H9 (cell line): ENCODE measurements at regions not wholly inside any gene's neighbourhood (a gene's known extent, or its start where the extent isn't known, plus 50 kb on each side); places are given as distances from the start of the nearest gene placed in this dataset.

Experiments
- DNase-seq: peaks from one replicate; pipeline ENCODE4 v3.0.0-alpha.2; 2017
- H2AFZ ChIP-seq: one replicate; pipeline ENCODE4 v1.6.1; 2013; ENCODE audit warnings: mild to moderate bottlenecking, low read length, control low read depth, moderate library complexity
- H2AK5ac ChIP-seq: 2 replicates; pipeline ENCODE4 v1.6.1; 2013; ENCODE audit warnings: low read length, control low read depth, mixed read lengths; ENCODE audit not compliant: insufficient read length
- H2BK120ac ChIP-seq: one replicate; pipeline ENCODE4 v1.6.1; 2013; ENCODE audit warnings: low read depth, mild to moderate bottlenecking, low read length, control low read depth, inconsistent platforms; ENCODE audit not compliant: poor library complexity, severe bottlenecking
- H2BK12ac ChIP-seq: 2 replicates; pipeline ENCODE4 v1.6.1; 2013; ENCODE audit warnings: low read length, control low read depth, mixed read lengths, low read depth; ENCODE audit not compliant: insufficient read length
- H2BK15ac ChIP-seq: 2 replicates; pipeline ENCODE4 v1.6.1; 2013; ENCODE audit warnings: low read depth, low read length, control low read depth
- H2BK20ac ChIP-seq: one replicate; pipeline ENCODE4 v1.6.1; 2013; ENCODE audit warnings: low read depth, mild to moderate bottlenecking, low read length, control low read depth, inconsistent platforms; ENCODE audit not compliant: poor library complexity, severe bottlenecking
- H2BK5ac ChIP-seq: 2 replicates; pipeline ENCODE4 v1.6.1; 2013; ENCODE audit warnings: low read length, control low read depth, mixed read lengths; ENCODE audit not compliant: insufficient read length
- H3K14ac ChIP-seq: 2 replicates; pipeline ENCODE4 v1.6.1; 2013; ENCODE audit warnings: low read length, control low read depth; ENCODE audit not compliant: insufficient read depth
- H3K18ac ChIP-seq: 2 replicates; pipeline ENCODE4 v1.6.1; 2013; ENCODE audit warnings: low read depth, mild to moderate bottlenecking, mixed read lengths, low read length, control low read depth; ENCODE audit not compliant: insufficient read length
- H3K23ac ChIP-seq: 2 replicates; pipeline ENCODE4 v1.6.1; 2013; ENCODE audit warnings: low read length, control low read depth, mixed read lengths, low read depth; ENCODE audit not compliant: insufficient read length
- H3K23me2 ChIP-seq: 2 replicates; pipeline ENCODE4 v1.6.1; 2013; ENCODE audit warnings: low read depth, mild to moderate bottlenecking, mixed read lengths, low read length, control low read depth; ENCODE audit not compliant: insufficient read length, poor library complexity, severe bottlenecking
- H3K27ac ChIP-seq: 2 replicates; pipeline ENCODE4 v1.5.1; 2013; ENCODE audit warnings: low read length, control low read depth, mixed read lengths, low read depth; ENCODE audit not compliant: insufficient read length
- H3K27me3 ChIP-seq: 2 replicates; pipeline ENCODE4 v1.6.1; 2013; ENCODE audit warnings: low read length, control low read depth, inconsistent platforms; ENCODE audit not compliant: insufficient read depth
- H3K4ac ChIP-seq: 2 replicates; pipeline ENCODE4 v1.6.1; 2013; ENCODE audit warnings: low read depth, mild to moderate bottlenecking, control low read depth, inconsistent platforms, low read length, moderate library complexity
- H3K4me1 ChIP-seq: 2 replicates; pipeline ENCODE4 v1.6.1; 2013; ENCODE audit warnings: low read length, control low read depth, inconsistent platforms; ENCODE audit not compliant: insufficient read depth
- H3K4me2 ChIP-seq: 2 replicates; pipeline ENCODE4 v1.6.1; 2013; ENCODE audit warnings: low read length, control low read depth, mixed read lengths; ENCODE audit not compliant: insufficient read length, insufficient read depth
- H3K56ac ChIP-seq: 2 replicates; pipeline ENCODE4 v1.6.1; 2013; ENCODE audit warnings: low read depth, mild to moderate bottlenecking, mixed read lengths, low read length, control low read depth; ENCODE audit not compliant: insufficient read length
- H3K79me1 ChIP-seq: 2 replicates; pipeline ENCODE4 v1.6.1; 2013; ENCODE audit warnings: low read depth, mild to moderate bottlenecking, moderate library complexity, low read length, control low read depth, inconsistent platforms; ENCODE audit not compliant: insufficient read depth, poor library complexity, severe bottlenecking
- H3K79me2 ChIP-seq: 2 replicates; pipeline ENCODE4 v1.6.1; 2013; ENCODE audit warnings: low read length, control low read depth, inconsistent platforms; ENCODE audit not compliant: insufficient read depth
- H3K9ac ChIP-seq: 2 replicates; pipeline ENCODE4 v1.6.1; 2013; ENCODE audit warnings: low read length, control low read depth, mixed read lengths; ENCODE audit not compliant: insufficient read length; ENCODE audit errors: extremely low read depth
- H3K9me3 ChIP-seq: one replicate; pipeline ENCODE4 v1.6.1; 2013; ENCODE audit warnings: low read depth, low read length, inconsistent platforms; ENCODE audit not compliant: control insufficient read depth
- H3T11ph ChIP-seq: one replicate; pipeline ENCODE4 v1.6.1; 2013; ENCODE audit warnings: mild to moderate bottlenecking, low read length, control low read depth, inconsistent platforms
- H4K20me1 ChIP-seq: one replicate; pipeline ENCODE4 v1.6.1; 2013; ENCODE audit not compliant: control insufficient read depth, insufficient read length, insufficient read depth
- H4K5ac ChIP-seq: 2 replicates; pipeline ENCODE4 v1.6.1; 2013; ENCODE audit warnings: low read depth, mild to moderate bottlenecking, mixed read lengths, low read length, control low read depth; ENCODE audit not compliant: insufficient read length
- H4K8ac ChIP-seq: replicated peaks from 2 replicates; pipeline ENCODE4 v1.6.1; 2013; ENCODE audit warnings: low read length, control low read depth, mixed read lengths, low read depth; ENCODE audit not compliant: insufficient read length
- H4K91ac ChIP-seq: 2 replicates; pipeline ENCODE4 v1.6.1; 2013; ENCODE audit warnings: low read depth, mild to moderate bottlenecking, moderate library complexity, mixed read lengths, low read length, control low read depth; ENCODE audit not compliant: insufficient read length
- H3K27ac Mint-ChIP-seq, 3 experiments: 2 replicates in 2 of 3; 3 replicates in 1 of 3; pipeline ENCODE4 v1.8.0; 2020 to 2021; ENCODE audit warnings: mixed read lengths in 3 of 3, mild to moderate bottlenecking in 1 of 3, moderate library complexity in 1 of 3
- H3K27me3 Mint-ChIP-seq: 2 replicates; pipeline ENCODE4 v1.8.0; 2021; ENCODE audit warnings: low read depth, mild to moderate bottlenecking, moderate library complexity, mixed read lengths
- H3K36me3 Mint-ChIP-seq, 3 experiments: 2 replicates in 2 of 3; 3 replicates in 1 of 3; pipeline ENCODE4 v1.8.0; 2020 to 2021; ENCODE audit warnings: low read depth in 3 of 3, mixed read lengths in 3 of 3; ENCODE audit not compliant: insufficient read depth in 1 of 3
- H3K4me1 Mint-ChIP-seq, 2 experiments: 2 replicates each; pipeline ENCODE4 v1.8.0; 2020; ENCODE audit warnings: mixed read lengths in 2 of 2
- H3K4me3 Mint-ChIP-seq, 2 experiments: 2 replicates in 1 of 2; 3 replicates in 1 of 2; pipeline ENCODE4 v1.8.0; 2020 to 2021; ENCODE audit warnings: mild to moderate bottlenecking in 2 of 2, mixed read lengths in 2 of 2, moderate library complexity in 1 of 2
- H3K9me3 Mint-ChIP-seq, 2 experiments: 2 replicates in 1 of 2; 3 replicates in 1 of 2; pipeline ENCODE4 v1.8.0; 2020; ENCODE audit warnings: mild to moderate bottlenecking in 2 of 2, mixed read lengths in 2 of 2, moderate library complexity in 1 of 2
- CTCF ChIP-seq: fragments of 200-600 bp; sonication (generic); conservative IDR thresholded peaks from 3 replicates; pipeline ENCODE4 v1.8.0; 2021; ENCODE audit warnings: antibody characterized with exemption, mild to moderate bottlenecking
- WGBS: extraction: QIAGEN DNeasy Blood & Tissue Kit; methylation state at CpG from one replicate; pipeline ENCODE4 v1.1.7; 2013; ENCODE audit warnings: missing lambda C conversion rate, low lambda C conversion rate, mixed read lengths; ENCODE audit not compliant: insufficient read length; ENCODE audit errors: extremely low coverage; 5-methylcytosine and 5-hydroxymethylcytosine counted together

GRCh38 chr2:236843161-236843968, 242.3 kb upstream of the COPS8 start:
- H2BK15ac ChIP-seq = no peak overlapping the region
- TF ChIP-seq CTCF = no peak
- H3K27me3 Mint-ChIP-seq = peaks cover 26% of the 10 kb centered on the region
- no peak overlapping the region for H3K27ac ChIP-seq
- H3K79me1 ChIP-seq = no peaks in the 10 kb centered on the region
- no peak overlapping the region for H2BK5ac ChIP-seq
- H3K23ac ChIP-seq = no peak overlapping the region
- H3K79me2 ChIP-seq = no peaks in the 10 kb centered on the region
- H3K4me2 ChIP-seq = no peak overlapping the region
- no peak overlapping the region for H2AFZ ChIP-seq
- no peak overlapping the region for H2BK120ac ChIP-seq
- H3K56ac ChIP-seq = no peak overlapping the region
- no peak overlapping the region for H3T11ph ChIP-seq
- no peaks in the 10 kb centered on the region for H3K23me2 ChIP-seq
- no peak overlapping the region for H3K9ac ChIP-seq
- H2BK20ac ChIP-seq = no peak overlapping the region
- no peak overlapping the region; a peak in 1 of 7 replicates for H3K27ac Mint-ChIP-seq
- no peak overlapping the region for H3K4me3 Mint-ChIP-seq
- no peak overlapping the region for H4K5ac ChIP-seq
- DNase-seq = no peak
- no peak overlapping the region for H2BK12ac ChIP-seq
- no peak overlapping the region for H3K18ac ChIP-seq
- peaks cover 7% of the 10 kb centered on the region; the same call in 1 of the 2 replicates for H3K4me1 ChIP-seq
- H3K14ac ChIP-seq = no peak overlapping the region
- no peak overlapping the region for H4K91ac ChIP-seq
- no peaks in the 10 kb centered on the region; the same call in 1 of the 2 replicates for H3K27me3 ChIP-seq
- no peak overlapping the region for H2AK5ac ChIP-seq
- H4K20me1 ChIP-seq = no peaks in the 10 kb centered on the region
- H3K4me1 Mint-ChIP-seq = peaks cover 30 to 32% of the 10 kb centered on the region in 2 experiments
- no peak overlapping the region for H4K8ac ChIP-seq
- H3K4ac ChIP-seq = no peak overlapping the region
- WGBS = no CpG with 5 or more reads among the region's 11 CpGs
- H3K36me3 Mint-ChIP-seq = peaks cover 8 to 25% (median 13%) of the 10 kb centered on the region in 3 experiments
- no peaks in the 10 kb centered on the region for H3K9me3 ChIP-seq
- peaks cover 24 to 26% of the 10 kb centered on the region in 2 experiments for H3K9me3 Mint-ChIP-seq
